ENCODE measurements at regions not wholly inside any gene's neighbourhood (a gene's known extent, or its start where the extent isn't known, plus 50 kb on each side); places are given as distances from the start of the nearest gene placed in this dataset.

DNA sequence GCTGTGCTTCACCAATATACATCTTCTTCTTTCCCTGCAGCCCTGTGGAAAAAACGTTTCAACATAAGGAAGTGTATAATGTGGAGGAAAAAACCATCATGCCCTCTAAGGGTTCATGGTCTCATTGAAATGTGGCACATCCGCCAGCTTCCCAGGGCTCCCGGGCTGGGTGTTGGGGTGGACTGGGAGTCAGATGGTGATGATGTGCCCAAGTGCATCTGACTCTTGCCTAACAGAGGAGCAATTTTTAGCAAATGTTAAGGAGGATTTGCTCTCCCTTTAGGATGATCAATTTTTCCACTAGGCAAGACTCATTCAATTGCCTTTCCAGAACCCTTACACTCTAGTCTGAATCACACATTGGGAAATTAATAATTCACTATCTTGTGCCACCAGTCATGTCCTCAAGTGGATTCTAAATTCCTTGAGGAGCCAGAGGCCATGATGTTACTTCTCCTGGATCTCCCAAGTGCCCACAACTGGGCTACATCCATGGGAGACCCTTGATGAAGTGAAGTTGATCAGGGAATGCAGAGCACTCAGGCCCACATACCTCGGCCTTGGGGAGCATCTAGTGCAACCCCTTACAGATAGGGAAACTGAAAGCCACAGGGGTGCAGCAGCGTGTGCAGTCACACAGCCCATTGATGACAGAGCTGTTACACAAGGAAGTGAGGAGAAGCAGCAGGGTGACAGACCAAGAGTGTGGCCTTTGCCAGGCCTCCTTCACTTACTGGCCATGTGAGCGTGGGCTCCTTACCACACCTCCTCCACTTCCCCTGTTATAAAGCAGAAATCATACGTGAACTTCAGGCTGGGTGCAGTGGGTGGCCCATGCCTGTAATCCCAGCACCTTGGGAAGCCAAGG lies 100.0 kb upstream of the SLC44A3 start:
- ATAC-seq = no peak
- TF ChIP-seq PPARA (CRISPR knock-in tag; IDR thresholded peaks at IDR 0.05; ENCODE audit: borderline replicate concordance) (no peak), OSR1 (CRISPR knock-in tag; IDR thresholded peaks at IDR 0.05) (no peak), SNAI2 (CRISPR knock-in tag; IDR thresholded peaks at IDR 0.05) (no peak), TOX (CRISPR knock-in tag; IDR thresholded peaks at IDR 0.05; ENCODE audit: borderline replicate concordance) (no peak), ZFP30 (CRISPR knock-in tag; IDR thresholded peaks at IDR 0.05) (no peak), ZFP3 (CRISPR knock-in tag; IDR thresholded peaks at IDR 0.05) (no peak), ARNTL (CRISPR knock-in tag; IDR thresholded peaks at IDR 0.05; ENCODE audit: borderline replicate concordance, low read depth) (no peak), ZNF8 (CRISPR knock-in tag; IDR thresholded peaks at IDR 0.05) (no peak), ESRRG (CRISPR knock-in tag; IDR thresholded peaks at IDR 0.05) (no peak), TCF4 (CRISPR knock-in tag; IDR thresholded peaks at IDR 0.05; ENCODE audit: borderline replicate concordance) (no peak), ZNF565 (CRISPR knock-in tag; conservative IDR thresholded peaks at IDR 0.05; ENCODE audit: low read depth) (no peak), ZC3H10 (CRISPR knock-in tag; IDR thresholded peaks at IDR 0.05) (no peak), RARB (CRISPR knock-in tag; IDR thresholded peaks at IDR 0.05) (no peak), CSDC2 (CRISPR knock-in tag; IDR thresholded peaks at IDR 0.05) (no peak)
- TF ChIP-seq, protein P1, sequence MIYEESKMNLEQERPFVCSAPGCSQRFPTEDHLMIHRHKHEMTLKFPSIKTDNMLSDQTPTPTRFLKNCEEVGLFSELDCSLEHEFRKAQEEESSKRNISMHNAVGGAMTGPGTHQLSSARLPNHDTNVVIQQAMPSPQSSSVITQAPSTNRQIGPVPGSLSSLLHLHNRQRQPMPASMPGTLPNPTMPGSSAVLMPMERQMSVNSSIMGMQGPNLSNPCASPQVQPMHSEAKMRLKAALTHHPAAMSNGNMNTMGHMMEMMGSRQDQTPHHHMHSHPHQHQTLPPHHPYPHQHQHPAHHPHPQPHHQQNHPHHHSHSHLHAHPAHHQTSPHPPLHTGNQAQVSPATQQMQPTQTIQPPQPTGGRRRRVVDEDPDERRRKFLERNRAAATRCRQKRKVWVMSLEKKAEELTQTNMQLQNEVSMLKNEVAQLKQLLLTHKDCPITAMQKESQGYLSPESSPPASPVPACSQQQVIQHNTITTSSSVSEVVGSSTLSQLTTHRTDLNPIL (CRISPR knock-in tag; IDR thresholded peaks at IDR 0.05; ENCODE audit: low read depth) = no peak
- TF ChIP-seq, protein P2, sequence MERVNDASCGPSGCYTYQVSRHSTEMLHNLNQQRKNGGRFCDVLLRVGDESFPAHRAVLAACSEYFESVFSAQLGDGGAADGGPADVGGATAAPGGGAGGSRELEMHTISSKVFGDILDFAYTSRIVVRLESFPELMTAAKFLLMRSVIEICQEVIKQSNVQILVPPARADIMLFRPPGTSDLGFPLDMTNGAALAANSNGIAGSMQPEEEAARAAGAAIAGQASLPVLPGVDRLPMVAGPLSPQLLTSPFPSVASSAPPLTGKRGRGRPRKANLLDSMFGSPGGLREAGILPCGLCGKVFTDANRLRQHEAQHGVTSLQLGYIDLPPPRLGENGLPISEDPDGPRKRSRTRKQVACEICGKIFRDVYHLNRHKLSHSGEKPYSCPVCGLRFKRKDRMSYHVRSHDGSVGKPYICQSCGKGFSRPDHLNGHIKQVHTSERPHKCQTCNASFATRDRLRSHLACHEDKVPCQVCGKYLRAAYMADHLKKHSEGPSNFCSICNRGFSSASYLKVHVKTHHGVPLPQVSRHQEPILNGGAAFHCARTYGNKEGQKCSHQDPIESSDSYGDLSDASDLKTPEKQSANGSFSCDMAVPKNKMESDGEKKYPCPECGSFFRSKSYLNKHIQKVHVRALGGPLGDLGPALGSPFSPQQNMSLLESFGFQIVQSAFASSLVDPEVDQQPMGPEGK (CRISPR knock-in tag; IDR thresholded peaks at IDR 0.05; ENCODE audit: borderline replicate concordance) = no peak
- TF ChIP-seq, protein P3, sequence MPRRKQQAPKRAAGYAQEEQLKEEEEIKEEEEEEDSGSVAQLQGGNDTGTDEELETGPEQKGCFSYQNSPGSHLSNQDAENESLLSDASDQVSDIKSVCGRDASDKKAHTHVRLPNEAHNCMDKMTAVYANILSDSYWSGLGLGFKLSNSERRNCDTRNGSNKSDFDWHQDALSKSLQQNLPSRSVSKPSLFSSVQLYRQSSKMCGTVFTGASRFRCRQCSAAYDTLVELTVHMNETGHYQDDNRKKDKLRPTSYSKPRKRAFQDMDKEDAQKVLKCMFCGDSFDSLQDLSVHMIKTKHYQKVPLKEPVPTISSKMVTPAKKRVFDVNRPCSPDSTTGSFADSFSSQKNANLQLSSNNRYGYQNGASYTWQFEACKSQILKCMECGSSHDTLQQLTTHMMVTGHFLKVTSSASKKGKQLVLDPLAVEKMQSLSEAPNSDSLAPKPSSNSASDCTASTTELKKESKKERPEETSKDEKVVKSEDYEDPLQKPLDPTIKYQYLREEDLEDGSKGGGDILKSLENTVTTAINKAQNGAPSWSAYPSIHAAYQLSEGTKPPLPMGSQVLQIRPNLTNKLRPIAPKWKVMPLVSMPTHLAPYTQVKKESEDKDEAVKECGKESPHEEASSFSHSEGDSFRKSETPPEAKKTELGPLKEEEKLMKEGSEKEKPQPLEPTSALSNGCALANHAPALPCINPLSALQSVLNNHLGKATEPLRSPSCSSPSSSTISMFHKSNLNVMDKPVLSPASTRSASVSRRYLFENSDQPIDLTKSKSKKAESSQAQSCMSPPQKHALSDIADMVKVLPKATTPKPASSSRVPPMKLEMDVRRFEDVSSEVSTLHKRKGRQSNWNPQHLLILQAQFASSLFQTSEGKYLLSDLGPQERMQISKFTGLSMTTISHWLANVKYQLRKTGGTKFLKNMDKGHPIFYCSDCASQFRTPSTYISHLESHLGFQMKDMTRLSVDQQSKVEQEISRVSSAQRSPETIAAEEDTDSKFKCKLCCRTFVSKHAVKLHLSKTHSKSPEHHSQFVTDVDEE (CRISPR knock-in tag; IDR thresholded peaks at IDR 0.05) = no peak
- TF ChIP-seq, protein P4, sequence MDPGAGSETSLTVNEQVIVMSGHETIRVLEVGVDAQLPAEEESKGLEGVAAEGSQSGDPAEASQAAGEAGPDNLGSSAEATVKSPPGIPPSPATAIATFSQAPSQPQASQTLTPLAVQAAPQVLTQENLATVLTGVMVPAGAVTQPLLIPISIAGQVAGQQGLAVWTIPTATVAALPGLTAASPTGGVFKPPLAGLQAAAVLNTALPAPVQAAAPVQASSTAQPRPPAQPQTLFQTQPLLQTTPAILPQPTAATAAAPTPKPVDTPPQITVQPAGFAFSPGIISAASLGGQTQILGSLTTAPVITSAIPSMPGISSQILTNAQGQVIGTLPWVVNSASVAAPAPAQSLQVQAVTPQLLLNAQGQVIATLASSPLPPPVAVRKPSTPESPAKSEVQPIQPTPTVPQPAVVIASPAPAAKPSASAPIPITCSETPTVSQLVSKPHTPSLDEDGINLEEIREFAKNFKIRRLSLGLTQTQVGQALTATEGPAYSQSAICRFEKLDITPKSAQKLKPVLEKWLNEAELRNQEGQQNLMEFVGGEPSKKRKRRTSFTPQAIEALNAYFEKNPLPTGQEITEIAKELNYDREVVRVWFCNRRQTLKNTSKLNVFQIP (CRISPR knock-in tag; IDR thresholded peaks at IDR 0.05; ENCODE audit: borderline replicate concordance, low read depth) = no peak
- TF ChIP-seq, protein P5, sequence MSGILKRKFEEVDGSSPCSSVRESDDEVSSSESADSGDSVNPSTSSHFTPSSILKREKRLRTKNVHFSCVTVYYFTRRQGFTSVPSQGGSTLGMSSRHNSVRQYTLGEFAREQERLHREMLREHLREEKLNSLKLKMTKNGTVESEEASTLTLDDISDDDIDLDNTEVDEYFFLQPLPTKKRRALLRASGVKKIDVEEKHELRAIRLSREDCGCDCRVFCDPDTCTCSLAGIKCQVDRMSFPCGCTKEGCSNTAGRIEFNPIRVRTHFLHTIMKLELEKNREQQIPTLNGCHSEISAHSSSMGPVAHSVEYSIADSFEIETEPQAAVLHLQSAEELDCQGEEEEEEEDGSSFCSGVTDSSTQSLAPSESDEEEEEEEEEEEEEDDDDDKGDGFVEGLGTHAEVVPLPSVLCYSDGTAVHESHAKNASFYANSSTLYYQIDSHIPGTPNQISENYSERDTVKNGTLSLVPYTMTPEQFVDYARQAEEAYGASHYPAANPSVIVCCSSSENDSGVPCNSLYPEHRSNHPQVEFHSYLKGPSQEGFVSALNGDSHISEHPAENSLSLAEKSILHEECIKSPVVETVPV (CRISPR knock-in tag; IDR thresholded peaks at IDR 0.05) = no peak

DNA sequence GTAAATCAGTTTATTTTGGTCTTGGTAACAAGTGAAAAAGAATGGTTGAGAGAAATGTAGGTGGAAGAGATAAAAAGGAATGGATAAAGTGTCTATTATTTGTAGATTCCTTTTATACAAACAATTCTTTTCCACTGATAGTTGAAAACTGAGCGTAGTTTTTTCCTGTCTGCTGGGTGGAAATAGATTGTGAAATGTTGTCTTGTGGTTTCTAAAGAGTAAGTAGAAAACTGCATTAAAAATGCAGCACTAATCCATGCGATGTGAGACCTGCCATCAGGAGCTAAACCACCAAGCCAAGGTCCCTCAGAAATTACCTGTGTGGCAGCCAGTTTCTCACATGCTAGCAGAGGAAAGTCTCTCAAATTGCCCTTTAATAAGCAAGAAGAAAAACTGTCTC lies 103.2 kb upstream of the SLC44A3 start:
- no peak for ATAC-seq
- TF ChIP-seq, protein P4 (CRISPR knock-in tag; IDR thresholded peaks at IDR 0.05; ENCODE audit: borderline replicate concordance, low read depth) = no peak
- TF ChIP-seq, protein P1 (CRISPR knock-in tag; IDR thresholded peaks at IDR 0.05; ENCODE audit: low read depth) = no peak
- no peak for TF ChIP-seq ZNF565 (CRISPR knock-in tag; conservative IDR thresholded peaks at IDR 0.05; ENCODE audit: low read depth)
- no peak for TF ChIP-seq ZC3H10 (CRISPR knock-in tag; IDR thresholded peaks at IDR 0.05)
- no peak for TF ChIP-seq ZNF70 (CRISPR knock-in tag; IDR thresholded peaks at IDR 0.05)
- no peak for TF ChIP-seq ZFP30 (CRISPR knock-in tag; IDR thresholded peaks at IDR 0.05)
- no peak for TF ChIP-seq OSR1 (CRISPR knock-in tag; IDR thresholded peaks at IDR 0.05)
- TF ChIP-seq, protein P5 (CRISPR knock-in tag; IDR thresholded peaks at IDR 0.05) = no peak
- no peak for TF ChIP-seq CSDC2 (CRISPR knock-in tag; IDR thresholded peaks at IDR 0.05)
- TF ChIP-seq, protein P3 (CRISPR knock-in tag; IDR thresholded peaks at IDR 0.05) = no peak
